ENCODE measurements at regions not wholly inside any gene's neighbourhood (a gene's known extent, or its start where the extent isn't known, plus 50 kb on each side); places are given as distances from the start of the nearest gene placed in this dataset.
"Not testable (repeated sequence)": the region's sequence is repeated elsewhere in the genome, so short reads cannot be mapped to it uniquely, and the experiment has no call there.

- no peak for DNase-seq
Observed at GRCh38 chr6:11380969-11381744, 148.7 kb upstream of the NEDD9 start.

GRCh38 chr6:11380549-11380948 lies 148.1 kb upstream of the NEDD9 start:
- DNase-seq = no peak

GRCh38 chr6:11379805-11380204 lies 147.3 kb upstream of the NEDD9 start:
- DNase-seq = no peak

- no peak for DNase-seq
Observed at GRCh38 chr6:11378639-11379038, 146.2 kb upstream of the NEDD9 start.

- no peak for DNase-seq
Observed at GRCh38 chr6:11374036-11375010, 141.9 kb upstream of the NEDD9 start.

GRCh38 chr6:11373208-11373607 lies 140.7 kb upstream of the NEDD9 start:
- no peak for DNase-seq

- not testable (repeated sequence) for DNase-seq
Observed at GRCh38 chr6:11372186-11372790, 139.8 kb upstream of the NEDD9 start.

- DNase-seq = no peak
Observed at GRCh38 chr6:11370191-11371018, 137.9 kb upstream of the NEDD9 start.

- DNase-seq = no peak
Observed at GRCh38 chr6:11368760-11369159, 136.3 kb upstream of the NEDD9 start.

- no peak for DNase-seq
Observed at GRCh38 chr6:11368264-11368663, 135.8 kb upstream of the NEDD9 start.

- no peak for DNase-seq
Observed at GRCh38 chr6:11367638-11368199, 135.3 kb upstream of the NEDD9 start.

GRCh38 chr6:11366934-11367637 lies 134.6 kb upstream of the NEDD9 start:
- DNase-seq = no peak

- DNase-seq = no peak
Observed at GRCh38 chr6:11366183-11366933, 133.9 kb upstream of the NEDD9 start.

- no peak for DNase-seq
Observed at GRCh38 chr6:11364971-11365397, 132.5 kb upstream of the NEDD9 start.

- no peak for DNase-seq
Observed at GRCh38 chr6:11363881-11364576, 131.6 kb upstream of the NEDD9 start.

- no peak for DNase-seq
Observed at GRCh38 chr6:11362564-11362963, 130.1 kb upstream of the NEDD9 start.

GRCh38 chr6:11358904-11359830 lies 126.7 kb upstream of the NEDD9 start:
- DNase-seq = no peak

- DNase-seq = no peak
Observed at GRCh38 chr6:11357285-11357684, 124.8 kb upstream of the NEDD9 start.

Measured in femur (tissue), 1 donor.